ENCODE measurements at regions not wholly inside any gene's neighbourhood (a gene's known extent, or its start where the extent isn't known, plus 50 kb on each side); places are given as distances from the start of the nearest gene placed in this dataset.

DNA sequence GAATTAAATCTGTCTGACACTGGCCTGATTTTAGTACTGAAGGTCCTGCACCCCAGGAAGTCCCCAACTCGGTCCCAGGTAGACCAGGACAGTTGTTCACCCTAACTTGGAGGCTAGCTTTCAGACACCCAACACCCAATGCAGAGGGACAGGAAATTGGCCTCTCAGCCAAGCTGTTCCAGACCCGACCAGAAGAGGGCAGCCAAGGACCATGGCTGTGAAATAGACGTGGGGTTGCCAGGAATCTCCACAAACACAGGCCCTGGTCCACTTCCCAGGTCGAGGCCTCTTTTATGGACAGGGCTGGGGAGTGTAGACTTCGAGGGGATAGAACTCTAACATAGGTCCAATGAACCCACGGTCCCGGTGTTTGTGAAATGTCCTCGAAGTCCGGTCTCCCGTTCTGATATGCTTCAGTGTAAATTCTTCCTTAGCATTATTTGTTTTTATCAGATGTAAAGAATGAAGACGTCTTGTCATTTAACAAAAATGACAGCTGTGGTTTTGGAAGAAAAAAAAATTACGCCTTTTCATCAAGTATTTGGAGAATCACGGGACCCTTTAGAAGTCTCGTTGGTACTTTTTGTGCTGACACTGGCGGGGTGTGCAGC lies 260.3 kb upstream of the ADAMTS16 start:
- Histone ChIP-seq H3K36me3 (ENCODE audit: control insufficient read depth, insufficient read depth, low read length) (no peaks in the 10 kb centered on the region), H3K27ac (ENCODE audit: low read length) (no peak overlapping the region), H3K4me1 (ENCODE audit: control insufficient read depth, insufficient read depth, low read length) (no peaks in the 10 kb centered on the region), H3K9me3 (ENCODE audit: control insufficient read depth, insufficient read depth, low read length) (no peaks in the 10 kb centered on the region), H3K27me3 (ENCODE audit: control insufficient read depth, insufficient read depth, low read length) (no peaks in the 10 kb centered on the region), H3K4me3 (ENCODE audit: low read length) (no peak overlapping the region)
- no CpG with 5 or more reads among the region's 15 CpGs for WGBS (ENCODE audit: insufficient coverage, insufficient read length)
- DNase-seq (ENCODE audit: low read depth, low spot score): peak; percentile 80

DNA sequence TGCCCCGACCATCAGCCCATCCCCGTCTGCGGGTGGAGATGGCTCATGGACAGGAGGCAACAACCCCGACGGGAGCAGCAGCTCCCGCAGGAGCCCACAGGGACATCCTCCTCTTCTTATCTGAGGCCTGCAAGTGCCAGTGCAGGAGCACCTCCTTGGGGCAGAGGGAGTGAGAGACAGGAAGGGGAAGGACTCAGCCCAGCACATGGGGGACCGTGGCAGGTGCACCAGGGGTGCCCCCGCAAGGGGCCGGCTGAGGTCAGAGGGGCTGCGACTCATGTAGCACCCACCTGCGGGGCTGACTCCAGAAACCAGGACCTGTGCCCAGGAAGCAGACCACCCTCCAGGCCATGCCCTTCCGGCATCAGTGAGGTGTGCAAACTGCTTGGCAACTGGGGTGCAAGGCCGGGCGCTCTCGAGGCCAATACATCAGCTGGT lies 259.8 kb upstream of the ADAMTS16 start:
- Histone ChIP-seq H3K36me3 (ENCODE audit: control insufficient read depth, insufficient read depth, low read length) (no peaks in the 10 kb centered on the region), H3K4me1 (ENCODE audit: control insufficient read depth, insufficient read depth, low read length) (no peaks in the 10 kb centered on the region), H3K4me3 (ENCODE audit: low read length) (no peak overlapping the region), H3K27me3 (ENCODE audit: control insufficient read depth, insufficient read depth, low read length) (no peaks in the 10 kb centered on the region), H3K9me3 (ENCODE audit: control insufficient read depth, insufficient read depth, low read length) (no peaks in the 10 kb centered on the region), H3K27ac (ENCODE audit: low read length) (no peak overlapping the region)
- DNase-seq (ENCODE audit: low read depth, low spot score): no peak
- WGBS (ENCODE audit: insufficient coverage, insufficient read length): no CpG with 5 or more reads among the region's 15 CpGs

DNA sequence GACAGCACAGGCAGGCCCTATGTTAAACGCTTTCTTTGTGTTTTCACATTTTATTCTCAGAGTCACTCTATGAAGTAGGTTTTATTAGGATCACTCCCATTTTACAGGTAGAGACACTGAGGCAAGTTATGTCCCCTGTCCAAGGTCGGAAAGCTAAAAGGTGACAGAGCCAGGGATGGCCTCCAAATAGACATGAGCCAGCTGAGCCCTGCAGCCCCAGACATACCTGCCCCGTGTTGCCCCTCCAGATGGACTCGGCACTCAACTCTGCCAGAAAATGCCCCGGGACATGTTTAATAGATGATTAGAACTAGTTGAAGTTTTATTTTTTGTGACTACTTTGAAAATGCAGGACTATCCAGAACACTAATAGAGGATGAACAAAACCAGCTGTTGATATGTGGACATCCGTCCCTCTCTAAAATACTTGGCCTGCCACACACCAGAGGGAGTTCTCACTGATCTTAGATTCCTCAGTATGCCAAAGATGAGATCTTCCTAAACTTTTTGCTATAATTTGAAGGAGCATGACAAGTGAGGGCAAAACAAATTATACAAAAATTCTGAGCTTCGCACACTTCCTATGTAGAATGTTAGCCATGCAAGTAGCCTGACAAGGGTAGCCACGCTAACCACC lies 258.6 kb upstream of the ADAMTS16 start:
- Histone ChIP-seq H3K27ac (ENCODE audit: low read length) (no peak overlapping the region), H3K27me3 (ENCODE audit: control insufficient read depth, insufficient read depth, low read length) (no peaks in the 10 kb centered on the region), H3K4me3 (ENCODE audit: low read length) (no peak overlapping the region), H3K36me3 (ENCODE audit: control insufficient read depth, insufficient read depth, low read length) (no peaks in the 10 kb centered on the region), H3K4me1 (ENCODE audit: control insufficient read depth, insufficient read depth, low read length) (no peaks in the 10 kb centered on the region), H3K9me3 (ENCODE audit: control insufficient read depth, insufficient read depth, low read length) (no peaks in the 10 kb centered on the region)
- DNase-seq (ENCODE audit: low read depth, low spot score): no peak
- no CpG with 5 or more reads among the region's 8 CpGs for WGBS (ENCODE audit: insufficient coverage, insufficient read length)

DNA sequence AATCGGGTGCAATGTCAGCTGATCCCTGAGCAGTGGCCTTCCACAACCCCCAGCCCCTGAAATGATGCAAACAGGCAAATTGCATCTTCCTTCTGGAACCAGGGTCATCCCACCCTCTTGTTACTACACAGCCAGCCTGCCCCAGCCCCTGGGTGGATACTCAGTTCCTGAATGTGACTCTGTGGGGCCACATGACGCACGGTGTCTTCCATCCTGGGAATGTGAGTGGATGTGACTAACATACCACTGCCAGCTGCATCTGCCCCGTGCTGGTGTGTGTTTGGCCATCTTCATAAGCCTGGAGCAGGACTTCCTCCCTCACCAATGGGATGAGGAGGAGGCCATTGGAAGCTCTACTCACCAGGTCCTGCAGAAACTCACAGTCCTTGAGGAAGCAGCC lies 257.9 kb upstream of the ADAMTS16 start:
- H3K27me3 ChIP-seq (ENCODE audit: control insufficient read depth, insufficient read depth, low read length): no peaks in the 10 kb centered on the region
- no CpG with 5 or more reads among the region's 4 CpGs for WGBS (ENCODE audit: insufficient coverage, insufficient read length)
- H3K27ac ChIP-seq (ENCODE audit: low read length): no peak overlapping the region
- H3K4me1 ChIP-seq (ENCODE audit: control insufficient read depth, insufficient read depth, low read length): no peaks in the 10 kb centered on the region
- H3K36me3 ChIP-seq (ENCODE audit: control insufficient read depth, insufficient read depth, low read length): no peaks in the 10 kb centered on the region
- no peak overlapping the region for H3K4me3 ChIP-seq (ENCODE audit: low read length)
- DNase-seq (ENCODE audit: low read depth, low spot score): no peak
- H3K9me3 ChIP-seq (ENCODE audit: control insufficient read depth, insufficient read depth, low read length): no peaks in the 10 kb centered on the region

DNA sequence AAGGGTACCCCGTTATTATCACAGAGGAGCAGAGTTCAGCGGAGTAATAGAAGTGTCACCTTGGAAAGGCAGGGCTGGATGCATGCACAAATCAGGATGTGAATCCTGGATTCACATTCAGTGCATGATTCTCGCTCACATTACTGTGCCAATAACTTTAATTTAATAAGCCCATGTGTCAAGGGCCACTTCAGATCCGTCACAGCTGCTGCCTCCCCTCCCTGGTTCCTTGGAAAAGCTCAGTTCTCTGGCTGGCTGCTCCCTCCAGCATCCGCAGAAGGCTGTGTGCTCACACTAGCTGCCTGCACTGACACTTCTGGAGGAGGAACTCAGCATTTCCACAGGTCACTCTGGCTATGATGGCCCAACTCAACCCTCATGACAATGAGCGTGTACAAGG lies 256.8 kb upstream of the ADAMTS16 start:
- H3K27me3 ChIP-seq (ENCODE audit: control insufficient read depth, insufficient read depth, low read length): no peaks in the 10 kb centered on the region
- H3K4me1 ChIP-seq (ENCODE audit: control insufficient read depth, insufficient read depth, low read length): no peaks in the 10 kb centered on the region
- no peaks in the 10 kb centered on the region for H3K36me3 ChIP-seq (ENCODE audit: control insufficient read depth, insufficient read depth, low read length)
- no peaks in the 10 kb centered on the region for H3K9me3 ChIP-seq (ENCODE audit: control insufficient read depth, insufficient read depth, low read length)
- no CpG with 5 or more reads among the region's 6 CpGs for WGBS (ENCODE audit: insufficient coverage, insufficient read length)
- H3K27ac ChIP-seq (ENCODE audit: low read length): no peak overlapping the region
- DNase-seq (ENCODE audit: low read depth, low spot score): no peak
- H3K4me3 ChIP-seq (ENCODE audit: low read length): no peak overlapping the region

DNA sequence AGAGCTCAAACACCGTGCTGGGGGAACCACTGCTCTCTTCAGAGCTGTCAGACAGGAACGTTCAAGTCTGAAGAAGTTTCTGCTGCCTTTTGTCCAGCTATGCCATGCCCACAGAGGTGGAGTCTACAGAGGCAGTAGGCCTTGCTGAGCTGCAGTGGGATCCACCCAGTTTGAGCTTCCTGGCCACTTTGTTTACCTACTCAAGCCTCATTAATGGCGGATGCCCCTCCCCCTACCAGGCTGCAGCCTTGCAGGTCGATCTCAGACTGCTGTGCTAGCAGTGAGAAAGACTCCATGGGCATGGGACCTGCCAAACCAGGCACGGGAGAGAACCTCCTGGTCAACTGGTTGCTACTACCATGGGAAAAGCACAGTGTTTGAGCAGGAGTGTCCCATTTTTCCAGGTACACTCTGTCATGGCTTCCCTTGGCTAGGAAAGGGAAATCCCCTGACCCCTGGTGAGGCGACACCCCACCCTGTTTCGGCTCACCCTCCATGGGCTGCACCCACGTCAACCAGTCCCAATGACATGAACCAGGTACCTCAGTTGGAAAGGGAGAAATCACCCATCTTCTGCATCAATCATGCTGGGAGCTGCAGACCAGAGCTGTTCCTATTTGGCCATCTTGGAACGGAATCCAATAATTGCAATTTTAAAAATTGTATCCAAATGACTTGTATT lies 246.9 kb upstream of the ADAMTS16 start:
- Histone ChIP-seq H3K4me1 (ENCODE audit: control insufficient read depth, insufficient read depth, low read length) (no peaks in the 10 kb centered on the region), H3K27ac (ENCODE audit: low read length) (no peak overlapping the region), H3K4me3 (ENCODE audit: low read length) (no peak overlapping the region), H3K9me3 (ENCODE audit: control insufficient read depth, insufficient read depth, low read length) (no peaks in the 10 kb centered on the region), H3K27me3 (ENCODE audit: control insufficient read depth, insufficient read depth, low read length) (no peaks in the 10 kb centered on the region), H3K36me3 (ENCODE audit: control insufficient read depth, insufficient read depth, low read length) (no peaks in the 10 kb centered on the region)
- DNase-seq (ENCODE audit: low read depth, low spot score): no peak
- WGBS (ENCODE audit: insufficient coverage, insufficient read length): no CpG with 5 or more reads among the region's 9 CpGs

DNA sequence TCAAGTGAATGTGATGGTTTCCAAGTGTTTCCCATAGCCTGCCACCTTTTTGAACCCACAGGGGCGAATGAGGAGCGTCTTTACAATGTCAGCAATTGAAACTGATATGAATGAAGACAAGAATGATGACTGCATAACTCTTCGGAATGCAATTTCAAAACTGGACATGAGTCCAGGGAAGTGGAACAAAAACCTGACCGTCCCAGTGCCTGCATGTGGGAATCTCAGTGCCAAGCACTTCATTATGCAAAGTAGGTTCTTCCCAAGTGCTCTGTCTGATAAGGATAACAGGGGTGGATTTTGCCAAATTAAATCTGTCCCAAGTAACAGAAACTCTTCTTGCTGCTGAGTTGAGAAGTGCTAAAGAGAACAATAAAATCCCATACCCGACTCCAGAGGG lies 243.8 kb upstream of the ADAMTS16 start:
- no peak overlapping the region for H3K4me3 ChIP-seq (ENCODE audit: low read length)
- no CpG with 5 or more reads among the region's 5 CpGs for WGBS (ENCODE audit: insufficient coverage, insufficient read length)
- no peak overlapping the region for H3K27ac ChIP-seq (ENCODE audit: low read length)
- H3K36me3 ChIP-seq (ENCODE audit: control insufficient read depth, insufficient read depth, low read length): no peaks in the 10 kb centered on the region
- H3K4me1 ChIP-seq (ENCODE audit: control insufficient read depth, insufficient read depth, low read length): no peaks in the 10 kb centered on the region
- no peak for DNase-seq (ENCODE audit: low read depth, low spot score)
- H3K27me3 ChIP-seq (ENCODE audit: control insufficient read depth, insufficient read depth, low read length): no peaks in the 10 kb centered on the region
- H3K9me3 ChIP-seq (ENCODE audit: control insufficient read depth, insufficient read depth, low read length): no peaks in the 10 kb centered on the region; the same call in 1 of the 2 replicates

DNA sequence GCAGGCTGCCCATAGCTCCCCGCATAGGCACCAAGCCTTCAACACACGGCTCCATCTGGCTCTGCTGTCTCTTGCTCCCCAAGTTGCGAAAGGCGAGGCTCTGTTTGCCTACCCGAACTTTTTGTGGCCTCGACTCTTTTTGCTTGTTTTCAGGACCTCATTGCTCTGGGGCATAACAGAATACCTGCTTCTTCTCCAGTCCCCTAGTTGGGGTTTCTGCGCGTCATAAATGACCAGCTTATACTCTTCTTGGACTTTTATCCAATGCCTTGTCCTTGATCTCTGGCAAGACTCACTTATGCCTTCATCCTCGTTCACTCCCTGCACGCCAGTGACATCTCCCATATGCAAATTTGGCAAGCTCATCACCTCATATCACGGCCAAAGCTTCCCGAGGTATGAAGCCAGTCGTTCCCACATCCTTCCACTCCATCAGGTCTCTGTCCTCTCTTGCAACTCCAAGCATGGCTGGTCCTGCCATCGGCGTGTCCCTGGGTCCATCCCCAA lies 238.8 kb upstream of the ADAMTS16 start:
- no peak overlapping the region for H3K27ac ChIP-seq (ENCODE audit: low read length)
- H3K27me3 ChIP-seq (ENCODE audit: control insufficient read depth, insufficient read depth, low read length): no peaks in the 10 kb centered on the region
- no CpG with 5 or more reads among the region's 15 CpGs for WGBS (ENCODE audit: insufficient coverage, insufficient read length)
- H3K9me3 ChIP-seq (ENCODE audit: control insufficient read depth, insufficient read depth, low read length): no peaks in the 10 kb centered on the region; the same call in 1 of the 2 replicates
- H3K36me3 ChIP-seq (ENCODE audit: control insufficient read depth, insufficient read depth, low read length): no peaks in the 10 kb centered on the region
- no peaks in the 10 kb centered on the region for H3K4me1 ChIP-seq (ENCODE audit: control insufficient read depth, insufficient read depth, low read length)
- H3K4me3 ChIP-seq (ENCODE audit: low read length): no peak overlapping the region
- DNase-seq (ENCODE audit: low read depth, low spot score): no peak

DNA sequence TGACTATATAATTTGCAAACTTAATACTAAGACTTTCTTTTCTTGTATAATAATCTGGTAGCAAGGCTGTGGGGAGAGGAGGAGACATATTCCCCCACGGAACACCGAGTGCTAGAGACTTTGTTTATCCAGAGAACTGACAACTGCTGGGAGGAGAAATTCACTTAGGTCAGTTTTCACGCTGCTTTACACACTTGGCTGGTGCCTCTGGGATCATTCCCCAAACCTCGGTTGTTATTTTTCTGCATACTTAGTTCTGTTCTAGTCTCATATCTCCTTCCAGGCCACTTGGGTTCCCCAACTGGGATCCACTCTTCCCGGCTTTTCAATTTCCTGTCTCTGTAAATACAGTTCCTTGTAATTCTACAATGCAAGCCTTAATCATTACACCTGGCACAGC lies 238.2 kb upstream of the ADAMTS16 start:
- Histone ChIP-seq H3K36me3 (ENCODE audit: control insufficient read depth, insufficient read depth, low read length) (no peaks in the 10 kb centered on the region), H3K9me3 (ENCODE audit: control insufficient read depth, insufficient read depth, low read length) (no peaks in the 10 kb centered on the region; the same call in 1 of the 2 replicates), H3K4me3 (ENCODE audit: low read length) (no peak overlapping the region), H3K27ac (ENCODE audit: low read length) (no peak overlapping the region), H3K4me1 (ENCODE audit: control insufficient read depth, insufficient read depth, low read length) (no peaks in the 10 kb centered on the region), H3K27me3 (ENCODE audit: control insufficient read depth, insufficient read depth, low read length) (no peaks in the 10 kb centered on the region)
- no CpG with 5 or more reads among the region's 5 CpGs for whole genome bisulfite sequencing (ENCODE audit: insufficient coverage, insufficient read length)
- DNase-seq (ENCODE audit: low read depth, low spot score): no peak

DNA sequence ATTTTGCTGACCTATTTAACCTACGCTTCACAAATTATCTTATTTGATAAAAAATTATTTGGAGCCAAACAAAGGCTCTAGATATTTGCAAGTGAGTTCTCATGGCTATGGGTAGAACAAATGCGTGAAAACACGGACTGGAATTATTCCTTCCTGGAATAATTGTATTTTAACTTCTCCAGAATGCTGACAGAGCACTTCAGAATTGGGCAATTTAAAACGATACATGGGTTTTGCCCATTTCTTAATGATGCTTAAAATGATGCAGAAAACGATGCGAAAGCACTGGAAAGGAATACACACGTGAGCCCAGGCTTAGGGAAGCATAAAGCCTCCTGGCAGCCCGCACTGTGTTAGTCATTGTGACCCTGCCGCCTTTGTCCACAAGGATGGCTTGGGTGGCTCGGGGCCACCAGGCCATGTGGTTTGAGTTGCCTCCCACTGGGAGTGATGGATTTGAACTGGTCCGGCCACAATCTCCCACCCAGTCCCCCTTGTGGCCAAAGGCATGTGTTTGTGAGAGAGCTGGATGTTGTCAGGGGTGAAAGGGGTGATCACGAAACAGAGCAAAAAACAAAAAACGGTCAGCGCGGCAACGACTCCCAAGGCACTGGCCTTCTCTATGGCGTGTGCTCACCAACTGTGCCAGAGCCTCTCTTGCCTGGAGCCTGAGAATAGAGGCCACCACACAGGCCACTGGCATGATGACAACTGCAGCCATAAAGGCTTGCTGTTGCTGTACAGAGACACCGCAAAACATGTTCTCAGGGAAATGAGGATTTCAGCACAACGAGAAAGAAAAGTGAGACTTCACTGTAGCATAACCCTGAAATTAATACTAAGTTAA lies 234.2 kb upstream of the ADAMTS16 start:
- no peaks in the 10 kb centered on the region for H3K9me3 ChIP-seq (ENCODE audit: control insufficient read depth, insufficient read depth, low read length)
- DNase-seq (ENCODE audit: low read depth, low spot score): peak; percentile 4
- H3K4me1 ChIP-seq (ENCODE audit: control insufficient read depth, insufficient read depth, low read length): no peaks in the 10 kb centered on the region
- no peaks in the 10 kb centered on the region for H3K27me3 ChIP-seq (ENCODE audit: control insufficient read depth, insufficient read depth, low read length)
- WGBS (ENCODE audit: insufficient coverage, insufficient read length): no CpG with 5 or more reads among the region's 19 CpGs
- no peak overlapping the region for H3K4me3 ChIP-seq (ENCODE audit: low read length)
- no peak overlapping the region for H3K27ac ChIP-seq (ENCODE audit: low read length)
- no peaks in the 10 kb centered on the region for H3K36me3 ChIP-seq (ENCODE audit: control insufficient read depth, insufficient read depth, low read length)

Data from iPS DF 6.9 (cell line).